CD4-positive, alpha-beta T cell treated with Interleukin-1 beta for 1 hour (primary cell): ENCODE measurements at regions not wholly inside any gene's neighbourhood (a gene's known extent, or its start where the extent isn't known, plus 50 kb on each side); places are given as distances from the start of the nearest gene placed in this dataset.
"Not testable (repeated sequence)": the region's sequence is repeated elsewhere in the genome, so short reads cannot be mapped to it uniquely, and the experiment has no call there.

Experiments used
- DNase-seq, 2 donors: peaks; one replicate each; pipeline ENCODE4 v3.0.0-alpha.2; 2020 to 2022

- DNase-seq, result no peak
These were observed 190.6 kb upstream of the SPRED2 start for GRCh38 chr2:65622951-65623535.

DNA sequence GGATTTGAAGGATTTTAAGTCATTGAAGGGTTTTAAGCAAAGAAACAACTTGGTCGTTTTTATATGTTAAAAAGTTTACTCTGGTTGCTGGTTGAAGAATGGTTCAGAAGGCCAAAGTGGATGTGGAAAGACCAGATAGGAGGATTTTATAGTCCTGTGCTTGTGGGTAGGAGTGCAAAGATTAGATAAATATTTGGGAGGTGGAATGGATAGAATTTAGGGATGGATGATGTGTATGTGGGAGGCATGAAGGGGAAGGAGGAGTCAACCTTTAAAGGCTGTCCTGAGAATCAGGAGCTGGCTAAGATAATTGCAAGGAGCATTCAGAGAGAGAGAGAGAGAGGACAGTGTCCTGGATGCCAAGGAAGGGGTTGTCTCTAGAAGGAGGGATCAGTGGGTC is 190.1 kb upstream of the SPRED2 start:
- DNase-seq, result no peak

DNA sequence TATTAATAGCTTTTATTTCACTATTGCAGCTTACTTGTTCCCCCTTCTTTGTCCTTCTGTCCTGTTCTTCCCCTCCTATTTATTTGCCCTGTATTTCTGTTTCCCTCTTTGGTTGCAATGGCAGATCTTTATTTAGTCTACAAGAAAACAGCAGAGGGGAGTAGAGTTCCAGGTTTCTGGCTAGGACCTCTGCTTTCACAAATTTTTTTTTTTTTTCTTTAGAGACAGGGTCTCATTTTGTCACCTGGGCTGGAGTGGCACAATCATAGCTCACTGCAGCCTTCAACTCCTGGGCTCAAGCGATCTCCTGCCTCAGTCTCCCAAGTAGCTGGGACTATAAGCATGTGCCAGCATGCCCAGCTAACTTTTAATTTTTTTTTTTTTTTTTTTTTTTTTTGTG is 188.1 kb upstream of the SPRED2 start:
- no peak for DNase-seq

DNA sequence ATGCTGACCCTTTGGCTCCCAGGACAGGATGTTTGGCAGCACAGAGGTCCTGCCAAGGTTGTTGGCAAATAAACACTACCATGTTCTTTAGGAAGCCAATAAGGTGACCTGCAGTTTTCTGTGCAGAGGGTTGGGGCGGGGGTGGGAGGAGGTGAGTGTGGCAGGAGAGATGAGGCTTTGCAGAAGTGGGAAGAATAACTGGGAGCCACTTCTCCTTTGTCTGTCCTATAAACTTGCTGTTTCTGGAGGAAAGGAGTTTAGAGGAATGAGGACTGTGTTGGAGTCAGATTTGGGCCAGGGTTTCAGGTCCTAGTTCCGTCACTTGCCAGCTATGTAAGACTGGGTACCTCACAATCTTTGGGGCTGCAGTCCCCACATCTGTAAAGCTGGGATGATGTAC is 187.6 kb upstream of the SPRED2 start:
- DNase-seq, result no peak

DNA sequence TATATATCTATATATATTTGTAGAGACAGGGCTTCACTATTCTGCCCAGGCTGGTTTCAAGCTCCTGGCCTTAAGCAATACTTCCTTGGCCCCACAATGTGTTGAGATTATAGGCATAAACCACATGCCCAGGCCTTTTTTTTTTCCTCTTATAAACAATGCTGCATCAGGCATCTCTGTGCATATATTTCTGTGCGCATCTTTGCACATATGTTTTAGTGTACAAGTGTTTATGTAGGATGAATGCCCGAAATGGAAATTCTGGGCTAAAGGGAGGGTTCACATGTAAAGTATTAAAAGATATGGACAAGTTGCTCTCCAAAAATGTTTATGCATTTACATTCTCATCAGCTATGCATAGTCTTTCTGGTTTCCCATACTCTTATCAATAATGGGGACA is 183.2 kb upstream of the SPRED2 start:
- DNase-seq, result no peak

DNA sequence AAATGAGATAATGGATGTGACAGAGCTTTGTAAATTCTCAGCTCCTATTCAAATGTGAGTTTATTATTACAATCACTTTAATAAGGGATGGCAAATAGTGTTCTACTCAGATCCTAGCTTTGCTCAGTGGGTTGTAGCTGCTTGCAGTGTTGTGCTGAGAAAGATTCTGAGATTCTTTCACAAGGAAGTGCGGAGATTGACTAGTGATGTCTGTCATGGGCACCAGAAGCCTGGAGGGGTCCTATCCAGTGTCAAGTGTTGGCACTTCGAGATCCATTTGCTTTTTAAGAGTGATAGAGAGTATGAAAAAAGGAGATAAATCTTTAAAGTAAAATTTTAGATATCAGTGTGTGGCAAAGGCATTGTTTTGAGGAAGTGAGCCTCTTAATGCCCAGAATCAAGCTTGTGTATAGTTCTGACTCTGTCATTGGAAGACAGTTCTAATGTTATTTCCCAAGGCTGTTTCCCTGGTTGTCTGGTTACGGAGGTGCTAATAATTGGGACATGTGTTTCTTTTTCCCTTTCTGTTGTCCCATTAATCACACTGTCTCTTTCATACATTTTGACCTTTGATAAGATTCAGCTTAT is 181.7 kb upstream of the SPRED2 start:
- DNase-seq, result no peak

- DNase-seq, result no peak
These were observed 179.1 kb upstream of the SPRED2 start for GRCh38 chr2:65611488-65611887.

DNA sequence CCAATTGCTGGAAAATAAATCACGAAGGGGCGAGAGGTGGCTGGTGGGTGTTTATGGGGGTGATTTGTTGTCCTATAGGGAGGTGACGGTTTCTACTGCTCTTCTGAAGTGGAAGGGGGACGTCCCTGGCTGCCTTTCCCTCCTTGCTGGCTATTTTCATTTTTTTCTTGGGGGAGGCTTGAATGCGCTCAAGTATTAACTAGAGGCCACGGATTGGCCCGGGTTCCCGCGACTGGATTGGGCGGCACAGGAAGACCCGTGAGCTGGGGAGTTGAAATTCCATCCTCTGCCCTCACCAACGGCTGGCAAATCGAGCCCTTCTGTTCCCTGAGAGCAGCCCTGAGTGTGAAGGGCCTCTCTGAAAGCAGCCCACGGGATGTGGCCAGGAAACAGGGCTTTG is 176.5 kb upstream of the SPRED2 start:
- no peak for DNase-seq

DNA sequence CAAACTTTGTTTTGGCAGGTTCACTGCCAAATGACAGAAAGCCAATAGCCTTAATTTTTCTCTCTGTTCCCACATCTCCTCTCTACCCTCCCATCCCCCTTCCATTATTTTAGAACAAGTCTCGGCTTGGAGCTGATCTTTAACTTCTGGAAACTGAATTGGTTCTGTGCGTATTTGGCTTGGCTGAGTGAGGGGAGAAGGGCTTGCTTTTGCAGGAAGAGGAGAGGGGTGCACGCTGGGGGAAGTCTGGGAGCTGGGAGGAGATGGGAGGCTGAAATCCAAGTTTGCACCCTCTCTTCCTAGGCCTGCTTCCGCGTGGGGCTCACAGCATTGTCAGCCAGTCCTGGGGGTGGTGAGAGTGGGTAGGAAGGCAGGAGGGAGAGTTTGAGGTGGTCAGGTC is 176.1 kb upstream of the SPRED2 start:
- no peak for DNase-seq

GRCh38 chr2:65607662-65608305 is 175.4 kb upstream of the SPRED2 start:
- no peak for DNase-seq

- no peak for DNase-seq
These were observed 173.3 kb upstream of the SPRED2 start for GRCh38 chr2:65605743-65606058.

DNA sequence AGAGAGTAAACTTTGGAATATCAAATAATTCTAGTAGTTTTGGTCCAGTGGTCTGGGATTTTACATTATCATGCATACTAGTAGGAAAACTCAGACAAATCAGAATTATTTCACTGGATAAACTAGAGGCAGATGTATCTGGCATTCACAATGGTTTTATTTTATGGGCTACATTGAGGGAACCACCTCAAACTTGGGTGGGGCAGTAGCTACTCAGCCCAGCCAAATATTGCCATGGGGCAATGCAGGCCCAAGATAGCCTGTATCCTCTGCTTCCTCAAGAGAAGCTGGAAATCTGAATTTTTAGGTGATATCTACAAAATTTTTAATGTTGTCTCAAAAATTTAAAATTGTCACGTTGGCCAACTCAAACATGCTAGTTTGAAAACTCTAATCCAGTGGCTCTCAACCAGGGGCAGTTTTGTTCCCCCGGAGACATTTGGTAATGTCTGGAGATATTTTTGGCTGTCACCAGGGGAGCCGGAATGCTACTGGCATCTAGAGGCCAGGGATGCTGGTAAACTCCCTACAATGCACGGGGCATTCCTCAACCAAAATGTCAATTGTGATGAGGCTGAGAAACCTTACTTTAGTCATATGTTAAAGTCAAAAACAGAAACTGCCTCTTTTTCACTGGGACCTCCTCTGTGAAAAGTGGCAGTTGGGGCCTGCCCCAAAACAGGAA is 172.8 kb upstream of the SPRED2 start:
- no peak for DNase-seq

- DNase-seq, result no peak
These were observed 171.8 kb upstream of the SPRED2 start for GRCh38 chr2:65604246-65604645.

GRCh38 chr2:65602603-65603235 is 170.3 kb upstream of the SPRED2 start:
- no peak for DNase-seq

DNA sequence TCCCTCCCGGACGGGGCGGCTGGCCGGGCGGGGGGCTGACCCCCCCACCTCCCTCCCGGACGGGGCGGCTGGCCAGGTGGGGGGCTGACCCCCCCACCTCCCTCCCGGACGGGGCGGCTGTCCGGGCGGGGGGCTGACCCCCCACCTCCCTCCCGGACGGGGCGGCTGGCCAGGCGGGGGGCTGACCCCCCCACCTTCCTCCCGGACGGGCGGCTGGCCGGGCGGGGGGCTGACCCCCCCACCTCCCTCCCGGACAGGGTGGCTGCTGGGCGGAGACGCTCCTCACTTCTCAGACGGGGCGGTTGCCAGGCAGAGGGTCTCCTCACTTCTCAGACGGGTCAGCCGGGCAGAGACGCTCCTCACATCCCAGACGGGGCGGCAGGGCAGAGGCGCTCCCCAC is 168.5 kb upstream of the SPRED2 start:
- DNase-seq, result not testable (repeated sequence)

GRCh38 chr2:65600351-65600750 is 168.0 kb upstream of the SPRED2 start:
- DNase-seq, result not testable (repeated sequence)

GRCh38 chr2:65599693-65600092 is 167.3 kb upstream of the SPRED2 start:
- DNase-seq, result no peak

GRCh38 chr2:65598996-65599395 is 166.6 kb upstream of the SPRED2 start:
- no peak for DNase-seq

DNA sequence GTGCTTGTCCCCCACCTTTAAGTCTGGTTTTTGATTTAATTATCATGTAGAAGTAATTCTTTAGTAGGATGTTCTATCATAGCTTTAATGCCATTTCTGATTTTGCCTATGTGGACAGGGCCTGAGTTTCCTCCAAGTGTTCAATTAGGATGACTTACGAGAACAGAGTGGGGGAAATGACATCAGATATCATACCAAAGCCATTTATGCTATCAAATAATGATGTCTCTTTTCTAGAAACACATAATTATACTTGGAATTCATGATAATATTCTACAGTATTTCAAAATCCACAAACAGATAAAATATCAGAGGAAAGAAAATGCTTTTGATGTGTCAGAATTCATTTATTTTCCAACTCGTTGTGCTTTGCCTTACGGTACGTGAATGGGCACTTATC is 165.9 kb upstream of the SPRED2 start:
- no peak for DNase-seq

DNA sequence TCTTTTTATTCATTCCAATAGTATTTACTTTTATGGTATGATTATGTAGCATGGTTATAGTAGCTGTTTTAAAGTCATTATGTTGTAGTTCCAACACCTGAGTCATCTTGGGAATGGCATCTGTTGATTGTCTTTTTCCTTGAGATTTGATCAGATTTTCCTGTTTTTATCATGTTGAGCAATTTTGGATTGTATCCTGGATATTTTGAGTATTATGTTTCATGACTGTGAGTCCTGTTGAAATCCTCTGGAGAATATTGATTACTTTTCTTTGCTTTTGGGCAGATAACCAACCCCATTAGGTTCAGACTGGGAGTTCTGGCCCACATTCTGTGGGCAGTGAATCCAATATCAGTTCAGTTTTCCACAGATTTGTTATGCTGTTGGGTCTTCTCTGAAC is 163.2 kb upstream of the SPRED2 start:
- DNase-seq, result no peak

- no peak for DNase-seq
These were observed 161.8 kb upstream of the SPRED2 start for GRCh38 chr2:65594150-65594549.

GRCh38 chr2:65589667-65590066 is 157.3 kb upstream of the SPRED2 start:
- DNase-seq, result no peak

DNA sequence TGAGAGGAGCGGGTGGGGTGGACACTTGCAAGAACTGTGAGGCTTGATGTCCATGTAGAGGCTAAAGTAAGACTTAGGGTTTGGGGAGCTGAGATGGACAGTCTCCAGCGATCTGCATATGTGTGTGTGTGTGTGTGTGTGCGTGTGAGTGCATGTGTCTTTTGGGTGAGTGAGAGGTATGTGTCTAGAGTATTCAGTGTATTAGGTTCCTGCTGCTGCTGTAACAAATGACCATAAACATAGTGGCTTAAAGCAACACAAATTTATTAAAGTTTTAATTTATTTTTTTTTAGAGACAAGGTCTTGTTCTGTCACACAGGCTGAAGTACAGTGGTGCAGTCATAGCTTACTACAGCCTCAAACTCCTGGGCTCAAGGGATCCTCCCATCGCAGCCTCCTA is 155.4 kb upstream of the SPRED2 start:
- DNase-seq, result no peak

GRCh38 chr2:65586516-65586915 is 154.1 kb upstream of the SPRED2 start:
- DNase-seq, result no peak
